BLaER1 (cell line): ENCODE measurements at regions not wholly inside any gene's neighbourhood (a gene's known extent, or its start where the extent isn't known, plus 50 kb on each side); places are given as distances from the start of the nearest gene placed in this dataset.

Experiments used
- H3K27ac ChIP-seq: shearing (Covaris generic); formaldehyde crosslinking; 2 replicates; pipeline ENCODE4 v1.8.1; 2022
- H3K27me3 ChIP-seq: shearing (Covaris generic); formaldehyde crosslinking; 2 replicates; pipeline ENCODE4 v1.8.1; 2022
- H3K36me3 ChIP-seq: shearing (Covaris generic); formaldehyde crosslinking; 2 replicates; pipeline ENCODE4 v1.8.1; 2022
- H3K4me1 ChIP-seq: shearing (Covaris generic); formaldehyde crosslinking; 2 replicates; pipeline ENCODE4 v1.8.1; 2022
- H3K4me2 ChIP-seq: shearing (Covaris generic); formaldehyde crosslinking; 2 replicates; pipeline ENCODE4 v1.8.1; 2022
- H3K4me3 ChIP-seq: shearing (Covaris generic); formaldehyde crosslinking; 2 replicates; pipeline ENCODE4 v1.8.1; 2022
- H3K9ac ChIP-seq: shearing (Covaris generic); formaldehyde crosslinking; 2 replicates; pipeline ENCODE4 v1.8.1; 2022
- H3K9me3 ChIP-seq: shearing (Covaris generic); formaldehyde crosslinking; 2 replicates; pipeline ENCODE4 v1.8.1; 2022
- H4K20me1 ChIP-seq: shearing (Covaris generic); formaldehyde crosslinking; 2 replicates; pipeline ENCODE4 v1.8.1; 2022
- Cebpa-rat ChIP-seq: shearing (Covaris generic); IDR thresholded peaks from 2 replicates; pipeline ENCODE4 v1.8.1; 2022

DNA sequence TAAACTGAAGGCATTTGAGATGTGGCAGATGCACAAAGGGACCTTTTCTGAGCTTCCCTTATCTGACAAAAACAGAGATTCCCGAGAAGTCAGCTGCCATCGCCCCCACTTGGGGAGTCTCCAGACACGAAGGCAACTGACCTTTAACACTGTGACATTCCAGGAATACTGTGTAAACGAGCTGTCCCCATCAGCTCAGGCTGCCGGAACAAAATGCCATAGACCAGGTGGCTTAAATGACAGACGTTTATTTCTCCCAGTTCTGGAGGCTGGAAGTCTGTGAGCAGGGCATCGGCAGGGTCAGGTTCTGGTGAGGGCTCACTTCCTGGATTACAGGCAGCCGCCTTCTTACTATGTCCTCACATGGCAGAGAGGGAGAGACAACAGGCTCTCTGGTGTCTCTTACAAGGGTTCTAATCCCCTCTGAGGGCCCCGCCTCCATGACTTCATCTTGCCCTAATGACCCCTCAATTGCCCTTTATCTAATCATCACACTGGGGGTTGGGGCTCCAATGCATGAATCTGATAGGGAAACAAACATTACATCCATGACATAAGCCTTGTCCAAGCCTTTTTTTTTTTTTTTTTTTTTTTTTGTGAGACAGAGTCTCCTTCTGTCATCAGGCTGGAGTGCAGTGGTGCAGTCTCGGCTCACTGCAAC is 178.5 kb upstream of the RPL38 start:
- Histone ChIP-seq H3K27ac (no peak overlapping the region), H3K4me1 (peaks cover 18% of the 10 kb centered on the region), H3K27me3 (no peaks in the 10 kb centered on the region), H4K20me1 (no peaks in the 10 kb centered on the region), H3K9ac (no peak overlapping the region), H3K4me3 (no peak overlapping the region), H3K9me3 (no peaks in the 10 kb centered on the region), H3K4me2 (no peak overlapping the region), H3K36me3 (no peaks in the 10 kb centered on the region)
- TF ChIP-seq Cebpa-rat = no peak

DNA sequence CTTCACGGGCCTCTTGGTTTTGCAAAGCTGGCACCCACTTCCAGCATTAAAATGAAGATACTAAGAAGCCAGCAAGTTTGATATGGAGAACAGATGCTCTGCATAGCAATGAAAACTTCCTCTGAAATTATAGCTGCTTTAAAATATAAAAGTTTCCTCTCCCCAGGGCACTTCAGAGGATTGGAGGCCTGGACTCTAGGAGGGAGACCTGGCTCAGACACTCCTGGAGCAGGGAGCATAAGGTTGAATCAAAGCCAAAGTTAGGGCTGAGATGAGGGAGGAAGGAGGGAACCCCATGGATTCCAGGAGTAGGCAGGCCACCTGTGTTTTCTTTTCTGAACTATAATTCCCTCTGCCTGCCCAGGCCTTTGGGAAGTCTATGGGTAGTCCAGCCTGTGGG is 176.0 kb upstream of the RPL38 start:
- Histone ChIP-seq H3K9ac (no peak overlapping the region), H3K27me3 (no peaks in the 10 kb centered on the region), H4K20me1 (no peaks in the 10 kb centered on the region), H3K4me1 (peaks cover 8% of the 10 kb centered on the region; the same call in 1 of the 2 replicates), H3K4me2 (no peak overlapping the region), H3K4me3 (no peak overlapping the region), H3K27ac (no peak overlapping the region), H3K9me3 (no peaks in the 10 kb centered on the region), H3K36me3 (no peaks in the 10 kb centered on the region)
- no peak for TF ChIP-seq Cebpa-rat

DNA sequence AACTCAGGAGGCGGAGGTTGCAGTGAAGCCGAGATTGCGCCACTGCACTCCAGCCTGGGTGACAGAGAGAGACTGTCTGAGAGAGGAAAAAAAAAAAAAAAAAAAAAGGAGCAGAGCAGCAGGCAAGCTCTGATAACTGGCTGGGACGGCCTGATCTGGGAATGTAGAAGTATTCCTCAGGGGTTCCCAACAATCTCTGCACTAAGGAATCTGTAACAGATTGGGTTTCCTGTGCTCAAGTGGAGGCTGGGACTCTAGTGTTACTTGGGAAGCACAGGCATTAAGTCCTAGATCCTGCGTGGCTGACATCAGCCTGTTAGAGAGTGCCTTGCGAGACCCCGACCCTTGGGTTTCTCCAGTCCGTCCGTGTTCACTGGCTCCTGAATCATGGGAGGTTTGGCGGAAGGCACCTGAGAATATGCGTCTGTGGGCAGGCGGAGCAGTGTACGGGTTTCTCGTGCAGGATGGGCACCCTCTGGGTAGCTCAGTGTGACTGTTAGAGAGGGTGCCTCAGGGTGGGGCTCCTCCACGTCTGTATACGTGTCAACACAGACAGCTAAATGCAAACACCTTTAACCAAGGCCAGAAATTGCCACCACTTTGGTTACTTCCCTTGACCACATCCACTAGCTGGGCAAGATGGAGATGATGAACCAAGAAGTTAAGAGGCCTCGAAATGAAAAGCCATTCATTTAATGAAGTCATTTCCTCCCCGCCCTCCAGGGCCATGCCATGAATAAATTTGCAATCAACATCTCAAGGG is 174.9 kb upstream of the RPL38 start:
- Histone ChIP-seq H3K36me3 (no peaks in the 10 kb centered on the region), H3K9ac (no peak overlapping the region), H3K27ac (no peak overlapping the region), H3K9me3 (no peaks in the 10 kb centered on the region), H3K27me3 (no peaks in the 10 kb centered on the region), H4K20me1 (no peaks in the 10 kb centered on the region), H3K4me3 (no peak overlapping the region), H3K4me2 (no peak overlapping the region), H3K4me1 (peaks cover 8% of the 10 kb centered on the region; the same call in 1 of the 2 replicates)
- TF ChIP-seq Cebpa-rat = no peak

DNA sequence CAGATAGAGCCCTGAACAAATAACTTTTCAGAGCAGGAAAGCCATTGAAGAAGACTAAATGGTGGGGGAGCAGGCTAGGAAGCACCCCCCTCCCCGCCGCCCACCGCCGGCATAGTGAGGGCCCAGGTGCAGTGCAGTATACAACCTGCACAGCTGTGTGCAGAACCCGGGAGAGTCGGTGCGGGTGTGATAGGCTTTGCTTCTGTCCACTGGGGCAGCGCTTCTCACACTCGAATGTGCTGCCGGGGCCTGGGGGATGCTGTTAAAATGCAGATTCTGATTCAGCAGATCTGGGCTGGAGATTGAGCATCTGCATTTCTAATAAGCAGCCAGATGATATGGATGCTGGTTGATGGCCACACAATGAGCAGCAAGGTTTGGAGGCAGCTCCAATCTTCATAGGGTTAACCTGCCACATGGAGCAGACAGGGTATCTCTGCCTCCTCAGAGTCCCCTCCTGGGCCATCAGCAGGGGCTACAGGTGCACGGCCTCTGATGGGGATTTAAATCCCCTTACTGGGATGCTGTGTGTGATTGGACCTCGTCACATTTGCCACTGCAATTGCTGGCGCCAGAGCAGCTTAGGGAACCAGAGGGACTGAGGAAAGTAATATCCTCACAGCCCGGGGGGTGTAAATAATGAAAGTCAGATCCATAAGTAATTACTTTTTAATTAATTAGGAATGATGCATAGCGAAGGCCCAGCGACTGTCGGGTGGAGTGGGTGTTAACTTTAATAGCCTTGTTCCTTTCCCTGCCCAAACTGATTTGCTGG is 172.0 kb upstream of the RPL38 start:
- Histone ChIP-seq H3K9me3 (no peaks in the 10 kb centered on the region), H3K4me2 (no peak overlapping the region), H4K20me1 (no peaks in the 10 kb centered on the region), H3K4me1 (peaks cover 8% of the 10 kb centered on the region; the same call in 1 of the 2 replicates), H3K36me3 (no peaks in the 10 kb centered on the region), H3K27me3 (no peaks in the 10 kb centered on the region), H3K27ac (no peak overlapping the region), H3K9ac (no peak overlapping the region), H3K4me3 (no peak overlapping the region)
- no peak for TF ChIP-seq Cebpa-rat

DNA sequence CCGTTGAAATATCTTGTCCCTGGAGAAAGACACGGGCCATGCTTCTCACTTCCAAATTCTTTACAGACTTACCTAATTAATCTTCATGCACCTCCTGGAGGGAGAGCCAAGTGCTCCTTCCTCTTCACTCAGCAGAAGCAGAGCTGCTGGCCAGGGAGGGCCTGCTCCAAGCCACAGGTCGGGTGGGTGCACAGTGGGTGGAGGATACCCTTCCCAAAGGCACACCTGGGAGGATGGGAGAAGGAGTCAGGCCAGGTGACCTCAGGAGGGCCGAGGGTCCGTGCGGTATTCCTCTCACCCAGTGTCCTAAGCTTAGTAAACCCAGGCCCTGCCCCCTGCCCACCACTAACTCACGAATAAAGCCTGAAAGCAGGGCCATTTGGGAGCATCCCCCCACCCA is 171.3 kb upstream of the RPL38 start:
- H3K36me3 ChIP-seq = no peaks in the 10 kb centered on the region
- no peak overlapping the region for H3K27ac ChIP-seq
- H3K4me2 ChIP-seq = no peak overlapping the region
- no peaks in the 10 kb centered on the region for H4K20me1 ChIP-seq
- no peaks in the 10 kb centered on the region for H3K9me3 ChIP-seq
- no peak overlapping the region for H3K9ac ChIP-seq
- H3K4me3 ChIP-seq = no peak overlapping the region
- peaks cover 8% of the 10 kb centered on the region; the same call in 1 of the 2 replicates for H3K4me1 ChIP-seq
- H3K27me3 ChIP-seq = no peaks in the 10 kb centered on the region
- TF ChIP-seq Cebpa-rat = no peak

- Histone ChIP-seq H3K27me3 (no peaks in the 10 kb centered on the region), H3K9ac (no peak overlapping the region), H3K36me3 (no peaks in the 10 kb centered on the region), H4K20me1 (no peaks in the 10 kb centered on the region), H3K27ac (no peak overlapping the region), H3K4me2 (no peak overlapping the region), H3K4me3 (no peak overlapping the region), H3K9me3 (no peaks in the 10 kb centered on the region), H3K4me1 (peaks cover 18% of the 10 kb centered on the region)
- no peak for TF ChIP-seq Cebpa-rat
These were observed 166.2 kb upstream of the RPL38 start for GRCh38 chr17:74037320-74037719.

GRCh38 chr17:74040291-74040690 is 163.2 kb upstream of the RPL38 start:
- Histone ChIP-seq H3K4me2 (no peak overlapping the region), H3K4me1 (peaks cover 32% of the 10 kb centered on the region), H3K27ac (no peak overlapping the region), H3K36me3 (no peaks in the 10 kb centered on the region), H3K9ac (no peak overlapping the region), H3K27me3 (no peaks in the 10 kb centered on the region), H3K9me3 (no peaks in the 10 kb centered on the region), H3K4me3 (no peak overlapping the region), H4K20me1 (no peaks in the 10 kb centered on the region)
- TF ChIP-seq Cebpa-rat = no peak

DNA sequence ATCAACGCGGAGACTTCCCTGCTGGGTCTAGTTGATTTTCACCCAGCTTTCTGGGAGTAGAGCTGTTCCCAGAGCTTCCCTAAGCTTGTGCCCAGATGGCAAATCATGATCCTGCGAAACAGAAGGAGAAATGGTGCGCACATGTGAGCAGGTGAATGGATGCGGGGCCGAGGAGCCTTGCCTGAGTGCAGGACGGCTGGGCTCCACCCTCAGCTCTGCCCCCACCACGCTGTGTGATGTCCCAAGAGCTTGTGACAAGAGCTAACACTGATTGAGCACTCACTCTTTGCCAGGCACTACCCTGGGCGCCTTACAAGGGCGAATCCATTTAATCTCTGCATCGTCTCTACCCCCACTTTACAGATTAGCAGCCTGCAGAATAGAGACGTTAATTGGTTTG is 162.7 kb upstream of the RPL38 start:
- H3K9ac ChIP-seq = no peak overlapping the region
- no peaks in the 10 kb centered on the region for H3K36me3 ChIP-seq
- no peak overlapping the region for H3K4me3 ChIP-seq
- TF ChIP-seq Cebpa-rat = no peak
- peaks cover 32% of the 10 kb centered on the region for H3K4me1 ChIP-seq
- no peak overlapping the region for H3K27ac ChIP-seq
- H4K20me1 ChIP-seq = no peaks in the 10 kb centered on the region
- no peaks in the 10 kb centered on the region for H3K27me3 ChIP-seq
- H3K9me3 ChIP-seq = no peaks in the 10 kb centered on the region
- peak overlapping the region; percentile 56; the same call in 1 of the 2 replicates for H3K4me2 ChIP-seq

- Histone ChIP-seq H3K4me3 (no peak overlapping the region), H3K9me3 (no peaks in the 10 kb centered on the region), H3K4me2 (peak overlapping the region; percentile 56), H3K4me1 (peaks cover 35% of the 10 kb centered on the region), H3K9ac (no peak overlapping the region), H4K20me1 (no peaks in the 10 kb centered on the region), H3K27me3 (no peaks in the 10 kb centered on the region), H3K36me3 (no peaks in the 10 kb centered on the region), H3K27ac (no peak overlapping the region)
- TF ChIP-seq Cebpa-rat = no peak
These were observed 161.4 kb upstream of the RPL38 start for GRCh38 chr17:74041869-74042640.
